Memory B cell (primary cell): ENCODE measurements at regions not wholly inside any gene's neighbourhood (a gene's known extent, or its start where the extent isn't known, plus 50 kb on each side); places are given as distances from the start of the nearest gene placed in this dataset.
"Not testable (repeated sequence)": the region's sequence is repeated elsewhere in the genome, so short reads cannot be mapped to it uniquely, and the experiment has no call there.

ENCODE experiments used
- ATAC-seq: fragments of 150-1000 bp; cut with Tn5 transposase; 2 replicates; pipeline ENCODE4 v1.10.0; 2021; ENCODE audit warnings: low read depth, mild to moderate bottlenecking, moderate library complexity
- DNase-seq, 2 donors: peaks; one replicate each; pipeline ENCODE4 v3.0.0; 2022; ENCODE audit warnings: low spot score in 2 of 2
- H3K27ac Mint-ChIP-seq: one replicate; pipeline ENCODE4 v1.8.0; 2022; ENCODE audit warnings: mild to moderate bottlenecking, moderate library complexity, mixed read lengths
- H3K27me3 Mint-ChIP-seq: one replicate; pipeline ENCODE4 v1.8.0; 2022; ENCODE audit warnings: mixed read lengths
- H3K36me3 Mint-ChIP-seq: one replicate; pipeline ENCODE4 v1.8.0; 2022; ENCODE audit warnings: mild to moderate bottlenecking, mixed read lengths
- H3K4me1 Mint-ChIP-seq: one replicate; pipeline ENCODE4 v1.8.0; 2022; ENCODE audit warnings: mixed read lengths
- H3K4me3 Mint-ChIP-seq: one replicate; pipeline ENCODE4 v1.8.0; 2022; ENCODE audit warnings: mild to moderate bottlenecking, moderate library complexity, mixed read lengths
- H3K9me3 Mint-ChIP-seq: one replicate; pipeline ENCODE4 v1.8.0; 2022; ENCODE audit warnings: mixed read lengths

DNA sequence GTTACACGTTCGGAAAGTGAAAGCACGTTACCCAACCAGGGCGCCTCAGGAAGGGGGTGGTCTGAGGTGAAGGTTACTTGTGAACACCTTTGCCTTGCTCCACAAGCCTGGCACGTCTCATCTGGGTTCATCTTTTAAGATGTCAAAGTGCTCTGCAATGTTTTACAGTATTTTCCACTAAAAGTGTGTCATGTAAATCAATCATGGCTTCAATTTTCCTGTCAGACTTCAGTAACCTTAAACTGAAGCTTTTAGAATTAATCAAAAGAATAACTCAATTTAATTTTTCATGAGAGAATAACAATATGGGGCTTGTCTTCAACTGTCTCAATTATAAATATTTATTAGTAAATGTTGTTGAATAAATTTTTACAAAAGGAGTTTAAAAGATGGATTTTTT is 93.3 kb upstream of the FANCL start:
- no peak overlapping the region for H3K4me3 Mint-ChIP-seq
- no peaks in the 10 kb centered on the region for H3K36me3 Mint-ChIP-seq
- DNase-seq = no peak
- H3K9me3 Mint-ChIP-seq = no peaks in the 10 kb centered on the region
- H3K27ac Mint-ChIP-seq = no peak overlapping the region
- no peaks in the 10 kb centered on the region for H3K4me1 Mint-ChIP-seq
- ATAC-seq = no peak
- H3K27me3 Mint-ChIP-seq = no peaks in the 10 kb centered on the region

GRCh38 chr2:58325296-58325895 is 84.3 kb upstream of the FANCL start:
- not testable (repeated sequence) for H3K36me3 Mint-ChIP-seq, H3K4me1 Mint-ChIP-seq, H3K9me3 Mint-ChIP-seq

GRCh38 chr2:58319481-58319880 is 78.4 kb upstream of the FANCL start:
- Mint-ChIP-seq H3K4me1 (no peaks in the 10 kb centered on the region), H3K27ac (no peak overlapping the region), H3K36me3 (no peaks in the 10 kb centered on the region), H3K27me3 (peaks cover 5% of the 10 kb centered on the region), H3K4me3 (no peak overlapping the region), H3K9me3 (no peaks in the 10 kb centered on the region)
- DNase-seq (no peak), ATAC-seq (no peak)

More at GRCh38 chr2:58325296-58325895, 84.3 kb upstream of the FANCL start:
- not testable (repeated sequence) for DNase-seq, ATAC-seq, H3K27me3 Mint-ChIP-seq, H3K27ac Mint-ChIP-seq, H3K4me3 Mint-ChIP-seq

GRCh38 chr2:58318949-58319348 is 77.8 kb upstream of the FANCL start:
- DNase-seq, H3K27ac Mint-ChIP-seq, ATAC-seq, H3K9me3 Mint-ChIP-seq, H3K4me3 Mint-ChIP-seq, H3K36me3 Mint-ChIP-seq, H3K4me1 Mint-ChIP-seq, H3K27me3 Mint-ChIP-seq: not testable (repeated sequence)

DNA sequence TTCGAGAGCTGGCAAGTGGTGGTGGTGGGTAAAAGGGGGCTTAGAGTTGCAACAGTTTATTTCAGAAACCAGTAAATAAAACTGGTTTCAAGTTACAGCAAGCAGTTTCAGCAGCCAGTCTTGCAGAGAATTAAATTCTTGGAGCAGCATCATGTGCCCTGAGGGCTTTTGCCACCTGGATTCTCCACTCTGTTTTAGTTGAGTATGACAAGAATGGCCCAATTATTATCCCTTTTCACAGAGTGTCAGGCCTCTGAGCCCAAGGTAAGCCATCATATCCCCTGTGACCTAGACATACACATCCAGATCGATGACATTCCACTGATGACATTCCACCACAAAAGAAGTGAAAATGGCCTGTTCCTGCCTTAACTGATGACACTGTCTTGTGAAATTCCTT is 72.8 kb upstream of the FANCL start:
- DNase-seq = no peak
- no peaks in the 10 kb centered on the region for H3K4me1 Mint-ChIP-seq
- H3K36me3 Mint-ChIP-seq = no peaks in the 10 kb centered on the region
- no peak overlapping the region for H3K27ac Mint-ChIP-seq
- no peak overlapping the region for H3K4me3 Mint-ChIP-seq
- peaks cover 5% of the 10 kb centered on the region for H3K27me3 Mint-ChIP-seq
- ATAC-seq = no peak
- H3K9me3 Mint-ChIP-seq = peaks cover 2% of the 10 kb centered on the region

GRCh38 chr2:58308435-58308834 is 67.3 kb upstream of the FANCL start:
- H3K4me1 Mint-ChIP-seq = no peaks in the 10 kb centered on the region

GRCh38 chr2:58304843-58305242 is 63.7 kb upstream of the FANCL start:
- Mint-ChIP-seq H3K4me3 (no peak overlapping the region), H3K9me3 (no peaks in the 10 kb centered on the region), H3K4me1 (no peaks in the 10 kb centered on the region), H3K27me3 (peaks cover 11% of the 10 kb centered on the region), H3K27ac (no peak overlapping the region), H3K36me3 (no peaks in the 10 kb centered on the region)
- DNase-seq (no peak), ATAC-seq (no peak)

More at GRCh38 chr2:58308435-58308834, 67.3 kb upstream of the FANCL start:
- Mint-ChIP-seq H3K4me3 (no peak overlapping the region), H3K36me3 (no peaks in the 10 kb centered on the region), H3K9me3 (no peaks in the 10 kb centered on the region), H3K27me3 (peaks cover 8% of the 10 kb centered on the region), H3K27ac (no peak overlapping the region)
- ATAC-seq (no peak), DNase-seq (no peak)

- Mint-ChIP-seq H3K36me3 (no peaks in the 10 kb centered on the region), H3K9me3 (no peaks in the 10 kb centered on the region), H3K27me3 (peaks cover 4% of the 10 kb centered on the region), H3K4me1 (no peaks in the 10 kb centered on the region), H3K4me3 (no peak overlapping the region), H3K27ac (no peak overlapping the region)
- DNase-seq (no peak), ATAC-seq (no peak)
Measured at GRCh38 chr2:58299123-58299522, 58.0 kb upstream of the FANCL start.

DNA sequence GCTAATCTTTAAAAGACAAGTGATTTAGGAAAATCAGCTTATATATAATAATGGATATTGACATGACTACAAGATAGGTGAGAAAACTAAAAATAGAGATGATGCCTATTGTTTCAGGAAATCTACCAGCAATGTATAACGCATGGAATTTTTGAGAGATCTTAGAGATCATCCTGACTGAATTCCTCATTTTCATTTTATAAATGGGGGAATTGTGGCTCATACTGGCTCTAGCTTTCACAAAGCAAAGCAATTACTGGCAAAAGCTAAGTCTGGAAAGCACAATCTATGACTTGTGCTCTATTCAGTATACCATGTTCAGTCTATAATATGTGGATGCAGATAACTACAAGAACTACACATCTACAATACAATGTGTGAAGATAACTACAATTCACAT is 51.9 kb upstream of the FANCL start:
- Mint-ChIP-seq H3K27me3 (peaks cover 5% of the 10 kb centered on the region), H3K4me1 (no peaks in the 10 kb centered on the region), H3K36me3 (no peaks in the 10 kb centered on the region), H3K9me3 (no peaks in the 10 kb centered on the region), H3K4me3 (no peak overlapping the region), H3K27ac (no peak overlapping the region)
- ATAC-seq (no peak), DNase-seq (no peak)

DNA sequence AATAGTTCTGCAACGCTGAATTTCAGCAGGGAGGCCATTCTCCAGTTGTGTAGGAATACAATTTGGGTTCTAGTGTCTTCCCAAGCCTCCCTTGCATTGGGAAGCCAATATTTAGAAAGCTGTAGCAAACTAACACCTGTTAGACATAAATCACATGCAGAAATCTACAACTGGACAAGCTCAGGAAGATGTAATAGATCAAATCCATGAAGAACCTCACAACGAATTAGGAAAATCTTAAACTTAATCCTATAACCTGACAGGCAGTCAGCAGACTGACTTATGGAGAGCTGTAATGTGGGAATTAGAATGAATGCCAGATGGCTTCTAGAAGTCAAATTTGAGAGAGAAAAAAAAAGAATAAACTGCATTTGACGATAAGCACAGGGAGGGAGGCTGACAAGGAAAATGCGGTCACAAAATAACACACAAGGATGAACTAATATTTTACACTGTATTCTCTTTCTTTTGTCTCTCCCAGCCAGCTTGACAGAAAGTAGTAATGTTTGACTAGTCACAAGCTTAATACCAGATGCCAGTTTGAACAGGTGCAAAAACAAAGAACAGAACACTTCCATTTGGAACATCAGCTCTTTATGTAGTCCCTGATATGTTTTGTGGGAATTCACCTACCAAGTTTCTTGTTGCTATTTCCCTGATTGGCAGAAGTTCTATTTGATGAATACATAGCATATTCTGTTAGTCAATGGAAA is 50.8 kb upstream of the FANCL start:
- ATAC-seq (no peak), DNase-seq (no peak)
- Mint-ChIP-seq H3K4me1 (no peaks in the 10 kb centered on the region), H3K4me3 (no peak overlapping the region), H3K36me3 (no peaks in the 10 kb centered on the region), H3K27ac (no peak overlapping the region), H3K27me3 (peaks cover 4% of the 10 kb centered on the region), H3K9me3 (no peaks in the 10 kb centered on the region)
